ENCODE measurements at regions not wholly inside any gene's neighbourhood (a gene's known extent, or its start where the extent isn't known, plus 50 kb on each side); places are given as distances from the start of the nearest gene placed in this dataset.

- TF ChIP-seq ATF3 (IDR thresholded peaks at IDR 0.05; ENCODE audit: borderline replicate concordance, extremely low read depth, low read depth, low read length), result no peak
- TF ChIP-seq CTCF (IDR thresholded peaks at IDR 0.05 in 2 of 3, conservative IDR thresholded peaks at IDR 0.05 in 1 of 3; ENCODE audit: control insufficient read depth in 2 of 3, extremely low read depth in 1 of 3, insufficient read depth in 1 of 3, low read depth in 3 of 3, low read length in 3 of 3), result no peak
- no peak for TF ChIP-seq NFYA (IDR thresholded peaks at IDR 0.05; ENCODE audit: borderline replicate concordance, low read depth, low read length)
Measured at GRCh38 chr1:103194984-103195383, 86.7 kb upstream of the COL11A1 start.
